ENCODE measurements at regions not wholly inside any gene's neighbourhood (a gene's known extent, or its start where the extent isn't known, plus 50 kb on each side); places are given as distances from the start of the nearest gene placed in this dataset.

DNA sequence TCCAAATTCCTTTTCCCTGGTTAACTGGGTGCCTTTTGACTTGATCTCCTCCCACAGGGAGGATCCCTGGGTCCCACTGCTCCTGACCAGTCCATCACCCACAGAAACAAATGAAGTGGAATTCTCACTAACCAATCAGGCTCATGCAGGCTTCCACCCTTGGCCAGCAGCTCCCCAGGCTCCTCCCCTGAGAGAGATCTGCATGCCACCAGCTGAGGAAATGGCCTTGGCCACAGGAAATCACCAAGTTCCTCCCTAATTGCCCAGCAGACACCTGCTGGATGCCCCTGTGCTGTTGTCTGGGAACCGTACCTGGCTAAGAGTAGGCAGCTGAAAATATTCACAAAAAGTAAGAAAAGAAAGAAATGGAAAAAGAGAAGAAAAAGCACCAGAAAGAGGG, 207.4 kb downstream of the NCK2 start:
- TF ChIP-seq, protein P1, sequence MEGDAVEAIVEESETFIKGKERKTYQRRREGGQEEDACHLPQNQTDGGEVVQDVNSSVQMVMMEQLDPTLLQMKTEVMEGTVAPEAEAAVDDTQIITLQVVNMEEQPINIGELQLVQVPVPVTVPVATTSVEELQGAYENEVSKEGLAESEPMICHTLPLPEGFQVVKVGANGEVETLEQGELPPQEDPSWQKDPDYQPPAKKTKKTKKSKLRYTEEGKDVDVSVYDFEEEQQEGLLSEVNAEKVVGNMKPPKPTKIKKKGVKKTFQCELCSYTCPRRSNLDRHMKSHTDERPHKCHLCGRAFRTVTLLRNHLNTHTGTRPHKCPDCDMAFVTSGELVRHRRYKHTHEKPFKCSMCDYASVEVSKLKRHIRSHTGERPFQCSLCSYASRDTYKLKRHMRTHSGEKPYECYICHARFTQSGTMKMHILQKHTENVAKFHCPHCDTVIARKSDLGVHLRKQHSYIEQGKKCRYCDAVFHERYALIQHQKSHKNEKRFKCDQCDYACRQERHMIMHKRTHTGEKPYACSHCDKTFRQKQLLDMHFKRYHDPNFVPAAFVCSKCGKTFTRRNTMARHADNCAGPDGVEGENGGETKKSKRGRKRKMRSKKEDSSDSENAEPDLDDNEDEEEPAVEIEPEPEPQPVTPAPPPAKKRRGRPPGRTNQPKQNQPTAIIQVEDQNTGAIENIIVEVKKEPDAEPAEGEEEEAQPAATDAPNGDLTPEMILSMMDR (conservative IDR thresholded peaks at IDR 0.05; ENCODE audit: low read depth, low read length) = no peak
- TF ChIP-seq, protein P2, sequence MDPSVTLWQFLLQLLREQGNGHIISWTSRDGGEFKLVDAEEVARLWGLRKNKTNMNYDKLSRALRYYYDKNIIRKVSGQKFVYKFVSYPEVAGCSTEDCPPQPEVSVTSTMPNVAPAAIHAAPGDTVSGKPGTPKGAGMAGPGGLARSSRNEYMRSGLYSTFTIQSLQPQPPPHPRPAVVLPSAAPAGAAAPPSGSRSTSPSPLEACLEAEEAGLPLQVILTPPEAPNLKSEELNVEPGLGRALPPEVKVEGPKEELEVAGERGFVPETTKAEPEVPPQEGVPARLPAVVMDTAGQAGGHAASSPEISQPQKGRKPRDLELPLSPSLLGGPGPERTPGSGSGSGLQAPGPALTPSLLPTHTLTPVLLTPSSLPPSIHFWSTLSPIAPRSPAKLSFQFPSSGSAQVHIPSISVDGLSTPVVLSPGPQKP (IDR thresholded peaks at IDR 0.05; ENCODE audit: borderline replicate concordance, low read depth, low read length) = no peak
- TF ChIP-seq RAD21 (IDR thresholded peaks at IDR 0.05; ENCODE audit: low read length) = no peak
- TF ChIP-seq SMC3 (IDR thresholded peaks at IDR 0.05; ENCODE audit: low read depth, low read length) = no peak
- no peak for TF ChIP-seq POLR2A (IDR thresholded peaks at IDR 0.05; ENCODE audit: low read depth, low read length)
- TF ChIP-seq CHD1 (IDR thresholded peaks at IDR 0.05; ENCODE audit: low read depth, low read length) = no peak
